ENCODE measurements at regions not wholly inside any gene's neighbourhood (a gene's known extent, or its start where the extent isn't known, plus 50 kb on each side); places are given as distances from the start of the nearest gene placed in this dataset.

- no peaks in the 10 kb centered on the region for H3K4me1 ChIP-seq (ENCODE audit: insufficient read depth, low read length, poor library complexity, severe bottlenecking)
- DNase-seq (ENCODE audit: low spot score), result no peak
- peaks cover 27% of the 10 kb centered on the region for H3K27me3 ChIP-seq (replicated peaks; ENCODE audit: insufficient read depth, low read depth, low read length, poor library complexity)
- intact Hi-C loops (cut with micrococcal nuclease; ENCODE audit: unreplicated experiment), result no loop called here
- no peaks in the 10 kb centered on the region for H3K36me3 ChIP-seq (ENCODE audit: insufficient read depth, low read length, poor library complexity, severe bottlenecking)
- ChIA-PET CTCF (no interaction called here), POLR2A (ENCODE audit: low non-redundant PET) (no interaction called here)
- TF ChIP-seq EZH2 (IDR thresholded peaks at IDR 0.05; ENCODE audit: borderline replicate concordance, low read depth, low read length, poor library complexity, severe bottlenecking) (no peak), CTCF (conservative IDR thresholded peaks at IDR 0.05; ENCODE audit: low read depth, low read length) (no peak)
- no peak overlapping the region for H3K27ac ChIP-seq (ENCODE audit: low read depth, low read length, poor library complexity, severe bottlenecking)
- H3K4me3 ChIP-seq (ENCODE audit: low read depth, low read length, poor library complexity, severe bottlenecking), result no peak overlapping the region
- no TSS peak for BruUV-seq (replicated peaks)
- no peaks in the 10 kb centered on the region for H3K9me3 ChIP-seq (ENCODE audit: low read depth, low read length, poor library complexity, severe bottlenecking)
Measured at GRCh38 chr9:120261419-120261818, 318.5 kb downstream of the CDK5RAP2 start.

- CTCF ChIA-PET, result no interaction called here
- Histone ChIP-seq H3K27ac (ENCODE audit: low read depth, low read length, poor library complexity, severe bottlenecking) (no peak overlapping the region), H3K9me3 (ENCODE audit: low read depth, low read length, poor library complexity, severe bottlenecking) (no peaks in the 10 kb centered on the region), H3K36me3 (ENCODE audit: insufficient read depth, low read length, poor library complexity, severe bottlenecking) (no peaks in the 10 kb centered on the region), H3K4me3 (ENCODE audit: low read depth, low read length, poor library complexity, severe bottlenecking) (no peak overlapping the region), H3K27me3 (replicated peaks; ENCODE audit: insufficient read depth, low read depth, low read length, poor library complexity) (peaks cover 17% of the 10 kb centered on the region), H3K4me1 (ENCODE audit: insufficient read depth, low read length, poor library complexity, severe bottlenecking) (no peaks in the 10 kb centered on the region)
- BruUV-seq (replicated peaks), result no TSS peak
- TF ChIP-seq EZH2 (IDR thresholded peaks at IDR 0.05; ENCODE audit: borderline replicate concordance, low read depth, low read length, poor library complexity, severe bottlenecking), result no peak
- TF ChIP-seq CTCF (conservative IDR thresholded peaks at IDR 0.05; ENCODE audit: low read depth, low read length), result no peak
- intact Hi-C loops (cut with micrococcal nuclease; ENCODE audit: unreplicated experiment), result no loop called here
- DNase-seq (ENCODE audit: low spot score), result no peak
- POLR2A ChIA-PET (ENCODE audit: low non-redundant PET), result no interaction called here
Measured at GRCh38 chr9:120259100-120259499, 320.9 kb downstream of the CDK5RAP2 start.

GRCh38 chr9:120258096-120258495 lies 321.9 kb downstream of the CDK5RAP2 start:
- Histone ChIP-seq H3K27me3 (replicated peaks; ENCODE audit: insufficient read depth, low read depth, low read length, poor library complexity) (peaks cover 9% of the 10 kb centered on the region), H3K4me1 (ENCODE audit: insufficient read depth, low read length, poor library complexity, severe bottlenecking) (no peaks in the 10 kb centered on the region), H3K27ac (ENCODE audit: low read depth, low read length, poor library complexity, severe bottlenecking) (no peak overlapping the region), H3K4me3 (ENCODE audit: low read depth, low read length, poor library complexity, severe bottlenecking) (no peak overlapping the region), H3K9me3 (ENCODE audit: low read depth, low read length, poor library complexity, severe bottlenecking) (no peaks in the 10 kb centered on the region), H3K36me3 (ENCODE audit: insufficient read depth, low read length, poor library complexity, severe bottlenecking) (no peaks in the 10 kb centered on the region)
- CTCF ChIA-PET, result no interaction called here
- intact Hi-C loops (cut with micrococcal nuclease; ENCODE audit: unreplicated experiment), result no loop called here
- BruUV-seq (replicated peaks), result no TSS peak
- TF ChIP-seq CTCF (conservative IDR thresholded peaks at IDR 0.05; ENCODE audit: low read depth, low read length) (no peak), EZH2 (IDR thresholded peaks at IDR 0.05; ENCODE audit: borderline replicate concordance, low read depth, low read length, poor library complexity, severe bottlenecking) (no peak)
- DNase-seq (ENCODE audit: low spot score), result peak; percentile 10
- POLR2A ChIA-PET (ENCODE audit: low non-redundant PET), result no interaction called here
